Astrocyte of the cerebellum (primary cell): ENCODE measurements at regions not wholly inside any gene's neighbourhood (a gene's known extent, or its start where the extent isn't known, plus 50 kb on each side); places are given as distances from the start of the nearest gene placed in this dataset.

Source experiments
- DNase-seq: peaks from one replicate; pipeline ENCODE4 v3.0.0-alpha.2; 2011; ENCODE audit warnings: low read depth
- H3K4me3 ChIP-seq: 2 replicates; pipeline ENCODE4 v1.5.1; 2011; ENCODE audit warnings: mild to moderate bottlenecking, low read depth, low read length, moderate library complexity
- CTCF ChIP-seq: IDR thresholded peaks from 2 replicates; pipeline ENCODE4 v1.5.1; 2012; ENCODE audit warnings: low read length, low read depth, moderate library complexity, mild to moderate bottlenecking; ENCODE audit errors: missing control alignments
- in situ Hi-C: cut with HindIII; loops from 2 replicates; pipeline ENCODE4 v1.10.0; 2017; ENCODE audit warnings: low sequenced_read_pairs

GRCh38 chr11:29780756-29781155 lies 236.1 kb downstream of the KCNA4 start:
- in situ Hi-C loops: no loop called here
- H3K4me3 ChIP-seq: no peak overlapping the region
- no peak for TF ChIP-seq CTCF
- no peak for DNase-seq

- H3K4me3 ChIP-seq: no peak overlapping the region
- in situ Hi-C loops: no loop called here
- TF ChIP-seq CTCF: no peak
- DNase-seq: peak; percentile 15
These were observed 243.1 kb downstream of the KCNA4 start for GRCh38 chr11:29773656-29774264.

GRCh38 chr11:29756871-29757270 lies 260.0 kb downstream of the KCNA4 start:
- DNase-seq: no peak
- H3K4me3 ChIP-seq: no peak overlapping the region
- no peak for TF ChIP-seq CTCF
- in situ Hi-C loops: no loop called here

- in situ Hi-C loops: no loop called here
- no peak overlapping the region for H3K4me3 ChIP-seq
- no peak for TF ChIP-seq CTCF
- no peak for DNase-seq
These were observed 261.4 kb downstream of the KCNA4 start for GRCh38 chr11:29755474-29755873.

- in situ Hi-C loops: no loop called here
- no peak for DNase-seq
- TF ChIP-seq CTCF: no peak
- no peak overlapping the region for H3K4me3 ChIP-seq
These were observed 265.2 kb downstream of the KCNA4 start for GRCh38 chr11:29751618-29752017.

- no peak overlapping the region for H3K4me3 ChIP-seq
- in situ Hi-C loops: no loop called here
- DNase-seq: no peak
- no peak for TF ChIP-seq CTCF
These were observed 266.4 kb downstream of the KCNA4 start for GRCh38 chr11:29750392-29750791.
